Lower leg skin (tissue), 4 donors: ENCODE measurements at regions not wholly inside any gene's neighbourhood (a gene's known extent, or its start where the extent isn't known, plus 50 kb on each side); places are given as distances from the start of the nearest gene placed in this dataset.

Experiments
- DNase-seq, 2 donors: peaks; one replicate each; pipeline ENCODE4 v3.0.0-alpha.2; 2019; ENCODE audit warnings: low spot score in 2 of 2
- H3K4me3 ChIP-seq: fragments of 200-600 bp; sonication (generic); 2 replicates; pipeline ENCODE4 v1.5.1; 2017; ENCODE audit warnings: mild to moderate bottlenecking, low read depth; ENCODE audit not compliant: poor library complexity, severe bottlenecking
- POLR2A ChIP-seq, 2 donors: fragments of 450-650 bp; IDR thresholded peaks; one replicate each; pipeline ENCODE4 v1.6.1; 2016 to 2017; ENCODE audit warnings: antibody characterized with exemption in 2 of 2, mild to moderate bottlenecking in 1 of 2, moderate library complexity in 1 of 2
- WGBS, 2 donors: methylation state at CpG; one replicate each; pipeline ENCODE4 v1.1.5; 2018; 5-methylcytosine and 5-hydroxymethylcytosine counted together
- intact Hi-C: fragments of 100-400 bp; cut with DNase I; formaldehyde crosslinking; loops from one replicate; pipeline ENCODE4 v1.15.0; 2023; ENCODE audit warnings: low total_unique reads
- TF ChIP-seq, protein P1 (sequence below), 3 donors: fragments of 450-650 bp; IDR thresholded peaks; one replicate each; pipeline ENCODE4 v1.5.1; 2016; ENCODE audit warnings: antibody characterized with exemption in 3 of 3, mild to moderate bottlenecking in 3 of 3, moderate library complexity in 2 of 3

DNA sequence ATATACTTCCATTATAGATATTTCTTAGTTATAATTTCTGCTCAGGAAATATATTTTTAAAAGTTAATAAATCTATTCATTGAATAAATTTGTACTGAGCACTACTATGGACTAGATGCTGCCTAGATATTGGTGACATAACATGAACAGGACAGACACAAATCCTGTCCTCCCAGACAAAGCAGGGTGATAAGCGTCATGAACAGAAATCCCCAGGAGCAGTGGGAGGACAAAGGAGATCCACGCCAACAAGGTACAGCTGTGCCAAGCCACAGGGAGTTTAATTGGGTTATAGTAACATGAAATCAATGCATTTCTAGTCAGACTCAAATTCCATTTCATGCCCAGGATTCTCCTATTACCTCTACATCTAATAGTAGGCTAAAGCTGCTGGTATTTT is 171.8 kb upstream of the CPNE8 start:
- WGBS, 2 donors: 51 to 62% methylated on average over 2 of the region's 2 CpGs
- no peak for DNase-seq

DNA sequence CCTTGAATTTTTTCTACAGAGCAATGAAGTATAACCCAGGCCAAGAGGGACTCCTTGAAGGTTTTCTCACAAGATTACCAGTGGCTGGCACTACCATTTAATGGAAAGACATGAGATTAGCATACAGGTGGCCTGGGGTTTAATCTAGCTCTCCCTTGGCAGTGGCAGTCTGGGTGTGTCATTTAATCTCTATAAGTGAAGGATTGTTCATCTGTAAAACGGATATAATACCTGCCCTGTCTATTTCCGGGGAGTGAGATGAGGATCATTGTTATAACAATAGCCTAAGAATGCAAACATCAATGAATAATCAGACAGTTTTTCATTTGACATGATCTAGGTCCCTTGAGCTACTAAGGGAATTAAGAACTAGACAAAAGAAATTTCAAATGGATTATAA is 168.7 kb upstream of the CPNE8 start:
- H3K4me3 ChIP-seq: no peak overlapping the region
- 45% methylated on average over 2 of the region's 2 CpGs for WGBS, 2 donors
- intact Hi-C loops: no loop called here
- TF ChIP-seq, protein P1, sequence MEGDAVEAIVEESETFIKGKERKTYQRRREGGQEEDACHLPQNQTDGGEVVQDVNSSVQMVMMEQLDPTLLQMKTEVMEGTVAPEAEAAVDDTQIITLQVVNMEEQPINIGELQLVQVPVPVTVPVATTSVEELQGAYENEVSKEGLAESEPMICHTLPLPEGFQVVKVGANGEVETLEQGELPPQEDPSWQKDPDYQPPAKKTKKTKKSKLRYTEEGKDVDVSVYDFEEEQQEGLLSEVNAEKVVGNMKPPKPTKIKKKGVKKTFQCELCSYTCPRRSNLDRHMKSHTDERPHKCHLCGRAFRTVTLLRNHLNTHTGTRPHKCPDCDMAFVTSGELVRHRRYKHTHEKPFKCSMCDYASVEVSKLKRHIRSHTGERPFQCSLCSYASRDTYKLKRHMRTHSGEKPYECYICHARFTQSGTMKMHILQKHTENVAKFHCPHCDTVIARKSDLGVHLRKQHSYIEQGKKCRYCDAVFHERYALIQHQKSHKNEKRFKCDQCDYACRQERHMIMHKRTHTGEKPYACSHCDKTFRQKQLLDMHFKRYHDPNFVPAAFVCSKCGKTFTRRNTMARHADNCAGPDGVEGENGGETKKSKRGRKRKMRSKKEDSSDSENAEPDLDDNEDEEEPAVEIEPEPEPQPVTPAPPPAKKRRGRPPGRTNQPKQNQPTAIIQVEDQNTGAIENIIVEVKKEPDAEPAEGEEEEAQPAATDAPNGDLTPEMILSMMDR (IDR thresholded peaks at IDR 0.05): no peak
- TF ChIP-seq POLR2A (IDR thresholded peaks at IDR 0.05): no peak
- no peak for DNase-seq

More for the DNA sequence above, 171.8 kb upstream of the CPNE8 start:
- intact Hi-C loops: no loop called here
- TF ChIP-seq POLR2A (IDR thresholded peaks at IDR 0.05): no peak
- TF ChIP-seq, protein P1 (IDR thresholded peaks at IDR 0.05): no peak
- no peak overlapping the region for H3K4me3 ChIP-seq

DNA sequence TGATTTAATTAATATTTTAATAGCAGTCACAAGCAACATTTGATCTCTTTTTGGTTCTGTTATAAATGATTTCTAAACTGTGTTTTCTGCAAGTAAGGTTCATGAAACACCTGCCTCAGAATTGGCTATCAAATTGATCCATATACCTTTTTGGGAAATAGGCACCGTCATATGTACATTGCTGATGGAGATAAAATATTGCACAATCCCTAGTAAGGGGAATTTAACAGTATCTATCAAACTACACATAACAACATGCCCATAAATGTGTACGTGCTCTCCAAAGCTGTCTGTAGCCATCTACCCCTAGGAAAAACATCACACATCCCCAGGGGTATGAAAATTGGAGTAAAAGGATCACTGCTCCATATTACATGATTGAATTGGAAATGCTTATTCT is 167.3 kb upstream of the CPNE8 start:
- 53 to 72% methylated on average over 2 of the region's 2 CpGs for WGBS, 2 donors
- intact Hi-C loops: no loop called here
- no peak for TF ChIP-seq POLR2A (IDR thresholded peaks at IDR 0.05)
- TF ChIP-seq, protein P1 (IDR thresholded peaks at IDR 0.05): no peak
- no peak overlapping the region for H3K4me3 ChIP-seq
- DNase-seq: no peak

DNA sequence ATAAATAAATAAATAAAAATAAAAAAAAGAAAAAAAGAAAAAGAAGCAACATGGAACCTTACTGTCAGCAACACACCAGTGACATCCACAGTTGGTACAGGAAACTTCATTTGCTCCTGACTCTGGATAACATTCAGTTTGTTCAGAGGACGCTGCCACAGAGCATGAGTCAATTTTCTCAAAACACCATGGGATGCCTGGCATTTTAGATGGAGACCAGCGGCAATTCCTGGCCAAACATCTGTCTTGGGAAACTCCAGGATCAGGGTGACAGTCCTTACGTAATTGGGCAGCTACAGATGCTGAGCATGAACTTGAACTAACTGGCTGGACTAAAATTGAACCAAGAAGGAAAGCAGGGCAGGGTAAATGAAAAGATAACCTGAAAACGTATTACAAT is 166.2 kb upstream of the CPNE8 start:
- no peak for TF ChIP-seq POLR2A (IDR thresholded peaks at IDR 0.05)
- TF ChIP-seq, protein P1 (IDR thresholded peaks at IDR 0.05): no peak
- no peak for DNase-seq
- no peak overlapping the region for H3K4me3 ChIP-seq
- intact Hi-C loops: no loop called here
- 76% methylated on average over 4 of the region's 4 CpGs for WGBS, 2 donors

DNA sequence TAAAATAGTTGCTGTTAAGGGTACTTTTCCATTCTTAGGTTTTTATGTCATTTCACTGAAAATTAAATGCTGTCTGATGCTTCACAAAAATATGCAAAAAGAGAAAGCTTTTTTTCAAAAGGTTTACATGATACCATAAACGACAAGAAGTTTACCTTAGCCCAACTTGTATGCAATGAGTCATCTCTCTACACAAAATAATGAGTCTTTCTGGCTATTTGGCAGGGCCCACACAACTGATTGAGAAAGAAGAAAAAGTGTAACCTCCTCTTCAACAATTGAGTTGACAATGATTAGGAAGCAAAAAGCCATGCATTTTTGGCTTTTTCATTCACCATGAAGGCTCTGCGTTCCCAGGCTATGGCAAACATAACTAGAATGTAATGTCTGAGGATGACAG is 165.4 kb upstream of the CPNE8 start:
- 65 to 77% methylated on average over 2 of the region's 2 CpGs for WGBS, 2 donors
- TF ChIP-seq, protein P1 (IDR thresholded peaks at IDR 0.05): no peak
- no peak for TF ChIP-seq POLR2A (IDR thresholded peaks at IDR 0.05)
- H3K4me3 ChIP-seq: no peak overlapping the region
- intact Hi-C loops: no loop called here
- no peak for DNase-seq

DNA sequence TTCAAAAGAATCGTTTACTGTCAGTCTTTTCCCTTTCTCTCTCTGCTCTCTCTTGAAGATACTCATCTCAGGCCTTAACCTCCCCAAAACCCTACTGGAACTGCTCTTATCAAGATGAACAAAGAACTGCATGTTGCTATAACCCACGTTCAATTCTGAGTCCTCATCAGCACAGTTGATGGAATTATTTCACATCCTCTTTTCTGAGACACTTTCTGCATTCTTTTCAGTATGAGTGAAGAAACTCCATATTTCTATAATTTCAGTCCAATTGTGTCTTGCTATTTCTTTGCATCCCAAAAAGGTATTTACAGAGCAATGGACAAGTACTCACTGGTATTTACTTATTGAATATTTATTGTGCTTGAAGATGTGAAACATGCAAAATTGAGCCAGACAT is 160.1 kb upstream of the CPNE8 start:
- TF ChIP-seq, protein P1 (IDR thresholded peaks at IDR 0.05): no peak
- no peak for TF ChIP-seq POLR2A (IDR thresholded peaks at IDR 0.05)
- intact Hi-C loops: no loop called here
- 70 to 72% methylated on average over 2 of the region's 2 CpGs for WGBS, 2 donors
- no peak for DNase-seq
- H3K4me3 ChIP-seq: no peak overlapping the region
